GM18511 (cell line): ENCODE measurements at regions not wholly inside any gene's neighbourhood (a gene's known extent, or its start where the extent isn't known, plus 50 kb on each side); places are given as distances from the start of the nearest gene placed in this dataset.

Experiments
- ATAC-seq: cut with Tn5 transposase; IDR thresholded peaks from one replicate; pipeline ENCODE4 v1.9.1; 2021; ENCODE audit warnings: mild to moderate bottlenecking, moderate library complexity; ENCODE audit not compliant: unreplicated experiment

DNA sequence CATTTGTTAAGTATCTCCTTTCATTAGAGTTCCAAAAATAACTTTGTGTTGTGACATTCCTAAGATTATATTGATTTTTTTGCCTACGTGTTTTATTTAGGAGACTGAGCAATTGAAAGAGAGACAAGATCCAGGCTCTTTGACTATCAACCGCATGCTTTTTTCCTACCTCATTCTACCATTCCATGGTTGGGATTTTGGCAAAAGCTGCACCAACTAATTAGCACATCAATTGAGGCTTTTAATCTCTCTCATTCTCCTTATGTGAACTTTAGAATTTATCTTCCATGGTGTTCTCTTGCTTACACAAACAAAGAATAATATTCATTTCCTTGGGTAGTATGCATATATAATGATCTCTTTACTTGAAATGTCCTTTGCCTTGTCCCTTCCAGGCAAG, 338.7 kb upstream of the SMC2 start:
- no peak for ATAC-seq

GRCh38 chr9:103755986-103756385, 338.1 kb upstream of the SMC2 start:
- no peak for ATAC-seq

DNA sequence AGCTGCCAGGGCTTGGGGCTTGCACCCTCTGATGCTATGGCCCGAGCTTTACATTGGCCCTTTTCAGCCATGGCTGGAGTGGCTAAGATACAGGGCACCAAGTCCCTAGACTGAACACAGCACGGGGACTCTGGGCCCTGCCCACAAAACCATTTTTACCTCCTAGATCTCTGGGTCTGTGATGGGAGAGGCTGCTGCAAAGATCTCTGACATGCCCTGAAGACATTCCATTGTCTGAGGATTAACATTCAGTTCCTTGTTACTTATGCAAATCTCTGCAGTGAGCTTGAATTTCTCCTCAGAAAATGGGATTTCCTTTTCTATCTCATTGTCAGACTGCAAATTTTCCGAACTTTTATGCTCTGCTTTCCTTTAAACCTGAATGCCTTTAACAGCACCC, 337.0 kb upstream of the SMC2 start:
- ATAC-seq: no peak

DNA sequence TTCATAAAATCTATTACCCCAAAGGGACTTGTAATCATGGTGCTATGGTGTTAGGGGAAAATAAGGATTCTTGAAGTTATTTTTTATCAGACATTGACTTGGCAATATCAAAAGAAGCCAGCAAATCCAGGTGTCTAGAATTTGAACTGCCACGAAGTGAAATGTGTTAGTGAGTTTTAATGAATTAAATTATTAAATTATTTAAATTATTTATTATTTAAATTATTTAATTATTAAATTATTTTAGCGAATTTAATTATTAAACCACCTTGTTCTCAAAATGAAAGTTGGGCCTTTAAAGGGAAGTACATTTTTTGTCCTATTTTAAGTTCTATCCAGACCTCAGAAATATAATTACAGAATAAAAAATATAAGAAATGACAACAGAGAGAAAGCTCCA, 332.6 kb upstream of the SMC2 start:
- ATAC-seq: no peak

GRCh38 chr9:103789686-103790085, 304.4 kb upstream of the SMC2 start:
- peak; percentile 98 for ATAC-seq

GRCh38 chr9:103798620-103799019, 295.5 kb upstream of the SMC2 start:
- ATAC-seq: peak; percentile 100

- no peak for ATAC-seq
Observed at GRCh38 chr9:103799959-103800358, 294.1 kb upstream of the SMC2 start.

DNA sequence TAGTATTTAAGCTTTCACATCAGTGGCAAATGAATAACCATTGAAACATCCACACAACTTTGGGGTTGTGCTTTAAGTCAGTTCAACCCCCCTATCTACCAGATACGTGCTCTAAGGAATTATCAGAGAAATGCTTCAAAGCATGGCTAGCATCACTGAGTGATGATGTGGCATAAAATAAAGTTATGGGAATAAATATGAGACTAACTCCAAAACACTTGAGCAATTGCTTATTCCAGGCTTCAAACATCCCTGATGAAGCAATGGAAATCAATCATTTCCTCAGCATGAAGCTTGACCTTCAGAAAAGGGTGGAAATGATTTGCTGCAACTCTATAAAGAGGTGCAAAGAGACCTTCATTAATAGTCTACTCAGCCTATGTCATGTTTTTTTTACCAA, 292.0 kb upstream of the SMC2 start:
- no peak for ATAC-seq

- no peak for ATAC-seq
Observed at GRCh38 chr9:103803245-103803644, 290.9 kb upstream of the SMC2 start.

DNA sequence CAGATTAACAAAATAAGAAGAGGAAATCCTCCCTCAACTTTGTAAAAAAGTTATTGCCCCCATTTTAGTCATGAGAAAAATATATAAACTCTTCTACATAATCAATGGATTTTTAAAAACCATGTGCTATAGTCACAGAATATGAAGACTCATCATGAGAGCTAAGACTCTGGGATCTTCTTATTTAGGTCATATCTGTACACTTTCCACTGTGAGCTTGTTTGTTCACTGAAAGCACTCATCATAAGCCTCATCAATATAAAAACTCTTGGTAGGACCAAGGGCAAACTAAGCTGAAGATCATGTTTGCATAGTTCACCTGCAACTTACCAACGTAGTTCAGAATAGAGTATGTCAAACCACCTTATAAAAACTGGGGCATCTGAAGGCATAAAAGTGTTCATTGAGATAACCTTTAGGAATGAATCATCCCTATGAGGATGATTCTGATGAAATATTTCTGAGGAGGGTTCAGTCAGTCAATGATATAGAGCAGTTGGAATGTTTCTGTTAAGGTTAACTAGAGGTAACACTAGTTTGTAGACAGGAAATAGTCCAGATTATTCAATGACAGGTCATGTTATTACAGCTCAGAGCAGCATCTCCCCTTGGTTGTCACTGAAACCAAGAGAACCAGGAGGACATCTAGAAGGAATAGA, 289.9 kb upstream of the SMC2 start:
- no peak for ATAC-seq

DNA sequence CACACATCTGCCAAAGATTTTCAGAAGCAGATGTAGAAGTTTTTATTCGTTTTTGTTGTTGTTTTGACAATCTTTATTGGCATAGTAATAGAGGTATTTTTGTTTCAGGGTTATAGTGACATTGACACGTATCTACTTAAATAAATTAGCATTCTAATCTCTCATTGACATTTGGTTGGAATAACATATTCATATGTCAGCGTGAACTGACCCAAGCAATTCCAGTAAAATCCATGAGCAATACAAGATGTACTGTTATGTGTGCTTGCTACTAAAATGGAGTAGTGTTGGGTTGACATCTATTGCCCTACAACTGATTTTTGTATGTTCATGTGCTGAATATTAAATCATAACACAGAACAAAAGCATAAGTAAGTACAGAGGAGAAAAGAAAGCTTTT, 284.4 kb upstream of the SMC2 start:
- no peak for ATAC-seq

DNA sequence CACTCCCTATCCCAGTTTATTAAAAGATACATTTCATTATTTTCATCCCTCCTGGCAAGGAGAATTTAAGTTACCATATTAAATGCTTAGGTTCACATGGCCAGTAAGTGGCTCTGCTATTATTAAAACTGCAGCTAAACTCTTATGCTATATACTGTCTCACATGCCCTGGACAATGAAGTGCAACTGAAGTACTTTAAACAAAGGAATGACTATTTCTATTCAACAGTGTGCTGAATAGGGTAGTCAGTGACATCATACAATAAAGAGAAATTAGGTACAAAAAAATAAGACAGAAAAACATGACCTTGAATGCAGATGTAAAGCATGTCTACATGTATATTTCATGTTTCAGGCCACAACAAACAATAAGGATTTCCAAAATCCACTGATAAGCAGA, 282.6 kb upstream of the SMC2 start:
- no peak for ATAC-seq

DNA sequence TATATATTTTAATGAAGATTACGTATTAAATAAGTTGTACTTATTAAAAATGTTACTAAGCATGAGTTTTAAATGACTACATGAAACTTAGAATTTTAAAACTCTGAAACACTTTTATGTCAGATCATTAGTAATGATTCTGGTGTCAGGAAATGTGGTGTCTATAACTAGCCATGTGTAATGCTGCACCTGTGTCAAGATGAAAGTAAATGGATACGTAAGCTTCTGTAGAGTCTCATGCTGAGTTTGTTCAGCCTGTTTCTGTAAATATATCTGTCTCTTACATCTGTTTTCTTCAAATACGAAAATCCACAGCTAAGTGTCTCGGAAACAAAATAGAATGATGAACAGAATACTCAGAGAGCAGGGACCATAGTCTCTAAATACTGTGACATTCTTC, 278.0 kb upstream of the SMC2 start:
- no peak for ATAC-seq

GRCh38 chr9:103819936-103820335, 274.2 kb upstream of the SMC2 start:
- ATAC-seq: no peak

- ATAC-seq: no peak
Observed at GRCh38 chr9:103821115-103821514, 273.0 kb upstream of the SMC2 start.

DNA sequence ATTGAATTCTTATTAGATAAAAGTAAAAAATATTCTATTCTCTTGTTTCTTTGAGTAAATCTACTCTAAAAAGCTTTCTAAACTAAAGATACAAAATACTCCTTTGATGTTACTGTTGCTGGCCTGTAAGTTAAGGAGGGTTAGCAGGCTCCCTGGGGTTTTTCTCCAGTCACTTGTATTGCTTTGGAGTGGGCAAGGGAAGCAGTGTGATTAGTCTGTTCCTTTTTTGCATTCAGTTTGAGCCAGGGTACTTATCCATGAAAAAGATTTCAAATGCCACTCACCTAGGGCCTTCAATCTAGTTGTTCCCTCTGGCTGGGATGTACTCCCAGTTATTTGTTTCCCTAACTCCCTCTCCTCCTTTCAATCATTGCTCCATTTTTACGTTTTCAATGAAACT, 256.2 kb upstream of the SMC2 start:
- no peak for ATAC-seq

GRCh38 chr9:103839197-103839596, 254.9 kb upstream of the SMC2 start:
- ATAC-seq: no peak

- ATAC-seq: no peak
Observed at GRCh38 chr9:103867886-103868285, 226.2 kb upstream of the SMC2 start.

DNA sequence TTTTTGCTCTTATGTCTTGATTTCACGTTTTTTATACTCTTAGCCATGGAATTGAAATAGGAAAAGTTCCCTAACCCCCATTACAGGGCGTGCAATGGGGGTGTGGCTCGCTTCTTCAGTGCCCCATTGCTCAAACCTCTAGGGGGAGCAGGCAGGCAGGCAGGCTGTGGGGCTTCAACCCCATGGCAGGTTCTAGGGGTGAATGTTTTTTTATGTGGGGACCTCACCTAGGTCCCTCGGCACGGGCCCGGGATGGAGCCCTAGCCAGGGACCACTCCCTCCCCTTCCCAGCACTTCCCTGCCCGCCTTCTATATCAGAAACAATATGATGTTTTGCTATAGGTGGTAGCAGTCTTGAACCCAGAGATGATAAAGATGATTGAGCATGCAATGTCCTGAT, 221.3 kb upstream of the SMC2 start:
- ATAC-seq: no peak

GRCh38 chr9:103881419-103881818, 212.7 kb upstream of the SMC2 start:
- no peak for ATAC-seq

- ATAC-seq: no peak
Observed at GRCh38 chr9:103889989-103890388, 204.1 kb upstream of the SMC2 start.

GRCh38 chr9:103894184-103894583, 199.9 kb upstream of the SMC2 start:
- ATAC-seq: no peak

DNA sequence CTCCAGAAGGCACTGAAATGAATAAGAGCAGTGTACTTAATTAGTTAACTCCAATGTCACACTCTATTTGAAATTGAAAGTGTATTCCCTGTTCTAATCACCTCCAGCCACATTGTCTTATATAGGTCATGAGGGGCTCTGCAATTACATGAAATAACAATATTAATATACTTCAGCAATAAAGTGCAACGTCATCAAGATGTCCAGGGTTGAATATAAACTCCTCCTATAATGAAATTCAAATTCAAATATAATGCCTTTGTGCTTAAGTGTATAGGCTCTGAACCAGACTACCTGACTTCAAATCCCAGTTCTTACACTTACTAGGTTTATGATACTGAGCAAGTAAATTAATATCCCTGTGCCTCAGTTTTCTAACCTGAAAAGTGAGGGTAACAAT, 195.6 kb upstream of the SMC2 start:
- ATAC-seq: no peak
